ENCODE measurements at regions not wholly inside any gene's neighbourhood (a gene's known extent, or its start where the extent isn't known, plus 50 kb on each side); places are given as distances from the start of the nearest gene placed in this dataset.

DNA sequence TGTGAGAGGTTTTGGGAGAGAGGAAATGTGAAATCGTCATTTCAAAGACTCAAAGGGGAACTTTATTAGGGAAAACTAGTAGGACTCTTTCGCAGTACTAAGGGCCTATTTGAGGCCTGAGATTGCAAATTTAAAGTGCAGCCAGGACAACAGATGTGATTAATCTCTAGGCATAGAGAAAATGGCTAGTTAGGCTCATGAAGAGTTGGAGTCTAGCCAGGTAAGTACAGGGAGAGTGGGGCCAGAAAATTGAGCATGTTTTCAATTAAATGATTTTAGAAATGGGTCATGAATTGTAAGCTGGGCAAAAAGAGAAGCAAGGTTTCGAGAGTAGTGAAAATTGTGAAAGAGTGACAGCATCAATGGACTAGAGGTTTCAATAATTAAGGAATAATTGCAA lies 91.9 kb upstream of the LMNTD1 start:
- no peak for ATAC-seq
- no peak overlapping the region for H3K27ac ChIP-seq
- no peak overlapping the region for H3K4me3 ChIP-seq
- intact Hi-C loops (cut with DNase I): no loop called here
- H3K36me3 ChIP-seq: no peaks in the 10 kb centered on the region
- DNase-seq: no peak
- no peaks in the 10 kb centered on the region for H3K27me3 ChIP-seq
- no peaks in the 10 kb centered on the region for H3K9me3 ChIP-seq
- 60% methylated on average over 3 of the region's 3 CpGs for WGBS (ENCODE audit: insufficient coverage, low coverage, low lambda C conversion rate, missing lambda C conversion rate)
- H3K4me1 ChIP-seq: no peaks in the 10 kb centered on the region
- TF ChIP-seq, protein P1, sequence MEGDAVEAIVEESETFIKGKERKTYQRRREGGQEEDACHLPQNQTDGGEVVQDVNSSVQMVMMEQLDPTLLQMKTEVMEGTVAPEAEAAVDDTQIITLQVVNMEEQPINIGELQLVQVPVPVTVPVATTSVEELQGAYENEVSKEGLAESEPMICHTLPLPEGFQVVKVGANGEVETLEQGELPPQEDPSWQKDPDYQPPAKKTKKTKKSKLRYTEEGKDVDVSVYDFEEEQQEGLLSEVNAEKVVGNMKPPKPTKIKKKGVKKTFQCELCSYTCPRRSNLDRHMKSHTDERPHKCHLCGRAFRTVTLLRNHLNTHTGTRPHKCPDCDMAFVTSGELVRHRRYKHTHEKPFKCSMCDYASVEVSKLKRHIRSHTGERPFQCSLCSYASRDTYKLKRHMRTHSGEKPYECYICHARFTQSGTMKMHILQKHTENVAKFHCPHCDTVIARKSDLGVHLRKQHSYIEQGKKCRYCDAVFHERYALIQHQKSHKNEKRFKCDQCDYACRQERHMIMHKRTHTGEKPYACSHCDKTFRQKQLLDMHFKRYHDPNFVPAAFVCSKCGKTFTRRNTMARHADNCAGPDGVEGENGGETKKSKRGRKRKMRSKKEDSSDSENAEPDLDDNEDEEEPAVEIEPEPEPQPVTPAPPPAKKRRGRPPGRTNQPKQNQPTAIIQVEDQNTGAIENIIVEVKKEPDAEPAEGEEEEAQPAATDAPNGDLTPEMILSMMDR (IDR thresholded peaks at IDR 0.05): no peak
- no peak for TF ChIP-seq POLR2A (IDR thresholded peaks at IDR 0.05)

DNA sequence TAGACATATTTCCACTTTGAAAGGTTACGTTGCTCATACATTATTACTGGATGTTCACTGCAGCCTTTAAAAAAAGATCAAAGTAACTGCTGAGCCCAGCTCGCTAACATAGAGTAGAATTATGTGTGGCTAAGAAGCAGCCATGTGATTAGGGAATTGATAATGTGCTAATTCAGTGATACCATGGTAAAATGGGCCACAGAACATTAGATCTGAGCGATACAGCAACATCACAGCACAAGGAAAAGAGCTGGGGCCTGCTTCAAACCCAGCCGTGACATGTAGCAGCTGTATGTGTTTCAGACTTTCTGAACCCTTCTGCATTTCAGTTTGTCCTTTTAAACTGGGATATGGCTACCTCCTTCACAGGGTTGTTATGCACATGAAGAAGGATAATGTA lies 92.3 kb upstream of the LMNTD1 start:
- H3K9me3 ChIP-seq: no peaks in the 10 kb centered on the region
- H3K4me1 ChIP-seq: no peaks in the 10 kb centered on the region
- no peak for ATAC-seq
- H3K27ac ChIP-seq: no peak overlapping the region
- no peak for DNase-seq
- intact Hi-C loops (cut with DNase I): no loop called here
- TF ChIP-seq, protein P1 (IDR thresholded peaks at IDR 0.05): no peak
- TF ChIP-seq POLR2A (IDR thresholded peaks at IDR 0.05): no peak
- 72% methylated on average over 2 of the region's 4 CpGs for WGBS (ENCODE audit: insufficient coverage, low coverage, low lambda C conversion rate, missing lambda C conversion rate)
- H3K36me3 ChIP-seq: no peaks in the 10 kb centered on the region
- no peak overlapping the region for H3K4me3 ChIP-seq
- no peaks in the 10 kb centered on the region for H3K27me3 ChIP-seq

DNA sequence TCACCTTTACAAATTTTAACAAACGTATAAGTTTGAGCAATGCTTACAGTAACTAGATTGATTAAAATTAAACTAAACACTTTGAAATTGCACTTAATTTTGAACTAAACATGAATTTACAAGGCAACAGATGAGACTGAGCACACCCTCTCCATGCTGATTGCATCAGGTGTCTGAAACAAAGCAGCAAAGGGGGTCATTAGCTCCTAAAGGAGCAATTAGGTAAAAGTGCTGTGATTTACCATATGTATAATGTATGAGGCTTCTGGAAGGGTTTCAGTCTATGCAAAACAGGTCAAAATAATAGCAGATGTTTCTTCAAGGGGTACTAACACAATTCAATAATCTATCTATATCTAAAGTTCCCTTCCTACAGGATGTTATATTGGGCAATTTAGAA lies 98.8 kb upstream of the LMNTD1 start:
- H3K4me3 ChIP-seq: no peak overlapping the region
- WGBS (ENCODE audit: insufficient coverage, low coverage, low lambda C conversion rate, missing lambda C conversion rate): 36% methylated on average over 1 of the region's 1 CpG
- ATAC-seq: no peak
- DNase-seq: no peak
- intact Hi-C loops (cut with DNase I): no loop called here
- H3K4me1 ChIP-seq: no peaks in the 10 kb centered on the region
- no peaks in the 10 kb centered on the region for H3K9me3 ChIP-seq
- no peaks in the 10 kb centered on the region for H3K36me3 ChIP-seq
- TF ChIP-seq, protein P1 (IDR thresholded peaks at IDR 0.05): no peak
- no peak for TF ChIP-seq POLR2A (IDR thresholded peaks at IDR 0.05)
- no peak overlapping the region for H3K27ac ChIP-seq
- no peaks in the 10 kb centered on the region for H3K27me3 ChIP-seq

DNA sequence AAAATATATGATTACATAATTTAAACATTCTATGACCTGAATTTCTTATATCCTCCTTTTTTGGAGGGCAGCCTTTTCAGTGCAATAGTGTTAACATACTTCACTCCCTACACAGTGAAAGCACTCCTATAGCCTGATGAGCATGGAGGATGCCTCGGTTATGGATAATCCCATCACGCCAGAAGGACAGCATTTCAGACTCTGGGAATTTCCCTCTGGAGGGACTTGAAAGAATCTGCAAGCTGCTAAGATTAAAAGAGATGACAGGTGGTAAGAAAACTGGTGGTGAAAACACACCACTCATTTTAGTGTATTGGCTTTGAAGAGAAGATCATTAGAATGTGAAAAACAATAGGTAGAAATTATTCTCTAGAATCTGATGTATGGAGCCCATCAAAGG lies 99.3 kb upstream of the LMNTD1 start:
- no peaks in the 10 kb centered on the region for H3K9me3 ChIP-seq
- ATAC-seq: no peak
- no peak overlapping the region for H3K27ac ChIP-seq
- no peak for TF ChIP-seq POLR2A (IDR thresholded peaks at IDR 0.05)
- TF ChIP-seq, protein P1 (IDR thresholded peaks at IDR 0.05): no peak
- 68% methylated on average over 2 of the region's 2 CpGs for WGBS (ENCODE audit: insufficient coverage, low coverage, low lambda C conversion rate, missing lambda C conversion rate)
- H3K4me1 ChIP-seq: no peaks in the 10 kb centered on the region
- H3K27me3 ChIP-seq: no peaks in the 10 kb centered on the region
- no peak for DNase-seq
- no peaks in the 10 kb centered on the region for H3K36me3 ChIP-seq
- intact Hi-C loops (cut with DNase I): no loop called here
- H3K4me3 ChIP-seq: no peak overlapping the region
